Progenitor cell of endocrine pancreas (in vitro differentiated cells): ENCODE measurements at regions not wholly inside any gene's neighbourhood (a gene's known extent, or its start where the extent isn't known, plus 50 kb on each side); places are given as distances from the start of the nearest gene placed in this dataset.

ENCODE experiments used
- DNase-seq: peaks from one replicate; pipeline ENCODE4 v3.0.0; 2021; ENCODE audit warnings: low spot score; ENCODE audit not compliant: unreplicated experiment
- H3K27ac Mint-ChIP-seq: 2 replicates; pipeline ENCODE4 v1.8.0; 2021; ENCODE audit warnings: mild to moderate bottlenecking, moderate library complexity, mixed read lengths
- H3K27me3 Mint-ChIP-seq: 2 replicates; pipeline ENCODE4 v1.8.0; 2021; ENCODE audit warnings: mixed read lengths
- H3K36me3 Mint-ChIP-seq: 2 replicates; pipeline ENCODE4 v1.8.0; 2022; ENCODE audit warnings: mixed read lengths; ENCODE audit not compliant: insufficient read depth
- H3K4me1 Mint-ChIP-seq: 2 replicates; pipeline ENCODE4 v1.8.0; 2021; ENCODE audit warnings: low read depth, mixed read lengths
- H3K4me3 Mint-ChIP-seq: 2 replicates; pipeline ENCODE4 v1.8.0; 2021; ENCODE audit warnings: low read depth, mild to moderate bottlenecking, moderate library complexity, mixed read lengths
- H3K9me3 Mint-ChIP-seq: 2 replicates; pipeline ENCODE4 v1.8.0; 2021; ENCODE audit warnings: low read depth, mixed read lengths
- CTCF ChIP-seq: fragments of 200-600 bp; sonication (generic); IDR thresholded peaks from one replicate; pipeline ENCODE4 v1.5.0; 2021; ENCODE audit warnings: antibody characterized with exemption, mild to moderate bottlenecking; ENCODE audit not compliant: unreplicated experiment

- Mint-ChIP-seq H3K36me3 (peaks cover 4% of the 10 kb centered on the region), H3K27me3 (peaks cover 4% of the 10 kb centered on the region), H3K9me3 (peaks cover 24% of the 10 kb centered on the region), H3K27ac (no peak overlapping the region), H3K4me1 (peaks cover 8% of the 10 kb centered on the region), H3K4me3 (no peak overlapping the region)
- TF ChIP-seq CTCF = no peak
- no peak for DNase-seq
These were observed 160.3 kb upstream of the TMEM45B start for GRCh38 chr11:129655247-129655832.

DNA sequence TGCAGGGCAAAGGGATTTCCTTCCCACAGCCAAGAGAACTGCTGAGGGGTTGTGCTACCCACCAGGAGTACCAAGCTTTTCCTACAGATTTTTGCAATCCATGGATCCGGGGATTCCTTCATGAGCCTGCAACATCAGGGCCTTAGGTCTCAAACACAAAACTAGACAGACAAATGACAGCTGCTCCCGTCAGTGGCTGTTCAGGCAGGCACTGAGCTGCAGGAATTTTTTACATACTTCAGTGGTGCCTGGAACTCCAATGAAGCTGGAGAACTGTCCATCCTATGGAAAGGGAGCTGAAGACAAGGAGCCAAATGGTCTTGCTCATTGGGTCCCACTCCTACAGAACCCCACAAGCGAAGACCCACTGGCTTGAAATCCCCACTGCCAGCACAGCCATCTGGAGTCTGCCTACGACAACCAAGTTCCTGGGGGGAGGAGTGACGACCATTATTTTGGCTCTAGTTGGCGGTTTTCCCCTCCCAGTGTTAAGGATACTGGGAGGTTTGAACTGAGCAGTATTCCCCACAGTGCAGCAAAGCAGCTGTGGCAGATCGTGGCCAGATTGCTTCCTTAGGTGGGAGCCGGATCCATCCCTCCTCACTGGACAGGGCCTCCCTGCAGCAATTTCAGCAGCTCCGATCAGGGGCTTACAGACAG, 157.7 kb upstream of the TMEM45B start:
- Mint-ChIP-seq H3K4me1 (peaks cover 8% of the 10 kb centered on the region), H3K27me3 (peaks cover 4% of the 10 kb centered on the region), H3K36me3 (peaks cover 4% of the 10 kb centered on the region), H3K27ac (no peak overlapping the region), H3K9me3 (peaks cover 34% of the 10 kb centered on the region), H3K4me3 (no peak overlapping the region)
- no peak for DNase-seq
- TF ChIP-seq CTCF = no peak

DNA sequence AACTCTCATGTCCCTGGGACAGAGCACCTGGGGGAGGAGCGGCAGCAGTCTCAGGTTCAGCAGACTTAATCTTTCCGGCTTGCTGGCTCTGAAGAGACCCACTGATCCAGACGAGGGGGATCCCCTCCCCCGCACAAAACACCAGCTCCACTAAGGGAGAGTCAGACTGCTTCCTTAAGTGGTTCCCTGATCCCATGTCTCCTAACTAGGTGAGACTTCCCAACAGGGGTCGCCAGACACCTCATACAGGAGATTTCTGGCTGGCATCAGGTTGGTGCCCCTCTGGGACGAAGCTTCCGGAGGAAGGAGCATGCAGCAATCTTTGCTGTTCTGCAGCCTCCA, 157.2 kb upstream of the TMEM45B start:
- Mint-ChIP-seq H3K4me1 (peaks cover 8% of the 10 kb centered on the region), H3K27ac (no peak overlapping the region), H3K36me3 (peaks cover 4% of the 10 kb centered on the region), H3K9me3 (peaks cover 36% of the 10 kb centered on the region), H3K4me3 (no peak overlapping the region), H3K27me3 (peaks cover 4% of the 10 kb centered on the region)
- no peak for DNase-seq
- TF ChIP-seq CTCF = no peak

GRCh38 chr11:129680907-129681306, 134.7 kb upstream of the TMEM45B start:
- Mint-ChIP-seq H3K27me3 (peaks cover 9% of the 10 kb centered on the region), H3K36me3 (no peaks in the 10 kb centered on the region), H3K9me3 (no peaks in the 10 kb centered on the region), H3K4me1 (no peaks in the 10 kb centered on the region), H3K27ac (no peak overlapping the region), H3K4me3 (no peak overlapping the region)
- DNase-seq = no peak
- TF ChIP-seq CTCF = no peak

GRCh38 chr11:129681344-129682114, 134.1 kb upstream of the TMEM45B start:
- Mint-ChIP-seq H3K9me3 (no peaks in the 10 kb centered on the region), H3K4me3 (no peak overlapping the region), H3K27ac (no peak overlapping the region), H3K36me3 (no peaks in the 10 kb centered on the region), H3K4me1 (no peaks in the 10 kb centered on the region), H3K27me3 (peaks cover 9% of the 10 kb centered on the region)
- DNase-seq = no peak
- TF ChIP-seq CTCF = no peak
